ENCODE measurements at regions not wholly inside any gene's neighbourhood (a gene's known extent, or its start where the extent isn't known, plus 50 kb on each side); places are given as distances from the start of the nearest gene placed in this dataset.

DNA sequence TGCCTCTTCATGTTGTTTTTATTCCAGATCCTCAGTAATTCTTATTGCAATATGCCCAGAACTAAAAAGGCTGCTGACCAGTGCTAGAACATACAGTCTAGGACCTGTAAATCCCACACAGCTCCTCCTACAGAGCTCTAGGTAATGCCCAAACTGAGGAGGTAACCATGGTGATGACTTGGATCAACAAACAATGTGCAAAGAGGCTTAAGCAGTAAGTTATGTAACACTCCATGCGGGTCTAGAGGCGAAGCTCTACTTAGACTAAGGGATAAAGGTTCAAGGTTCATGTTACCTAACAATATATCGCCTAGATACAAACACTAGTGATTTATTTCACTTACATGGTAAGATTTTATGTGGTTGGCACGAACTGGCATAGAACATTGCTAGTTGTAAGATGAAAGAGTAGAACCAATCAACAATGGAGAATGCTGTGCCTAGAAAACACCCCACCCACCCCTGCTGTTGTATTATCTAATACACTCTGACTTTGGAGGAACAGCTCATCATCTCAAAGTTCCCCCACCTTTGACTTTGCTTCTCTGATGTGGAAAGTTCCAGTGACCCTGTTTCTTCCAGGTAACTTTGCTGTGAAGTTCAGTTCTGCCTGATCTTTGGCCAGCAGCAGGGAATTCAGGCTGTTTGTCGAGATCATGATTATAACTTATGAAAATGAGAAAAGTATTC lies 242.4 kb downstream of the ALDH8A1 start:
- peak in 1 of 2 donors; percentile 12 for DNase-seq

DNA sequence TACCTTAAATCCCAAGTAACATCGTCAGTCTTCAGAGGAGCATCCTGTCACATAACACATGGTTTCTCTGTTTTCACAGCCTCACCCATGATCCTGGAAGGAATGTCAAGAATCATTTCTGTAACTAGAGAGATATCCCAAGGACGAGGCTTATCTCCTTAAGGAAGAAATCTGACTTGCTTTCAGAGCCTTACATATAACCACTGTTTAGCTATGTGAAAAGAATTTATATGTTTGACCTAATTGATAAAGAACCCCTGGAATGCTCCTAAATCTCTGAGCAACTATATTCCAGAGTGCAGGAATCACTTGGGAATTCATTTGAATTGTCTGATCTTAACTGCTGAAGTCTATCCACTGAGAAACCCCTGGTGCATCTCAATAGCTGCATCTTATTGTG lies 243.1 kb downstream of the ALDH8A1 start:
- no peak for DNase-seq

- DNase-seq, result no peak
Observed at GRCh38 chr6:134706153-134706552, 243.7 kb downstream of the ALDH8A1 start.

DNA sequence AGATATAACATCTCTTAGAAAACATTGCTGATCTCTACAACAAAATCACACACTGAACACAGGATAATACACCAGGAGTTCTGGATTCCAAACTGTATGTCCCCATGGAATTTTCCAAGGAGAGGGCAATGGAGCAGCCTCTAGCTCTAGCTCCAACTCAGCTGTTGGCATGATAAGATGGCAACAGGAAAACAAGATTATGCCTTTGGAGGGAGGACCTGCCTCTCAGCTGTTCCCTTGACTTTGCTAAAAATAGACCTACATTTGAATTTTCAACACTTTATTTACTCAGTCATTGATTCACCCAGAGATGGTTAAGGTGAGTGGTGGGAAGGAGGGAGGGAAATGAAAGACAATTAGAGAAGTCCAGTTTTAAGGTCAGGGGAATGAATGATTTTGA lies 246.7 kb downstream of the ALDH8A1 start:
- DNase-seq, result no peak

GRCh38 chr6:134702279-134702678 lies 247.6 kb downstream of the ALDH8A1 start:
- DNase-seq, result no peak

DNA sequence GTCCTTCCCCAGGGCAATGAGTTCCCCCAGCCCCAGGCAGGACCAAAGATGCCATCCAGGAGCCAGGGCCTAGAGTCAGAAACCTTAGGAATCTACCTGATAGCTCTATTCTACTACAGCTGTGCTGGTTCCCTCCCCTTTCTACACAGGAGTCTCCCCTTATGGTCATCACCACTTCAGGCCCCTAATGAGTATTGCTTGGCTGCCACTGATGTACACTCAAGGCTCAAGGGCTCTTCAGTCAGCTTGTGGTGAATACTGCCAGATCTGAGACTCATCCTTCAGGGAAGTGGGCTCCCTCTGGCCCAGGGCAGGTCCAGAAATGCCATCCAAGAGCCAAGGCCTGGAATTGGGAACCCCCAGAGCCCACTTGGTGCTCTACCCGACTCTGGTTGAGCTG lies 248.6 kb downstream of the ALDH8A1 start:
- no peak for DNase-seq

DNA sequence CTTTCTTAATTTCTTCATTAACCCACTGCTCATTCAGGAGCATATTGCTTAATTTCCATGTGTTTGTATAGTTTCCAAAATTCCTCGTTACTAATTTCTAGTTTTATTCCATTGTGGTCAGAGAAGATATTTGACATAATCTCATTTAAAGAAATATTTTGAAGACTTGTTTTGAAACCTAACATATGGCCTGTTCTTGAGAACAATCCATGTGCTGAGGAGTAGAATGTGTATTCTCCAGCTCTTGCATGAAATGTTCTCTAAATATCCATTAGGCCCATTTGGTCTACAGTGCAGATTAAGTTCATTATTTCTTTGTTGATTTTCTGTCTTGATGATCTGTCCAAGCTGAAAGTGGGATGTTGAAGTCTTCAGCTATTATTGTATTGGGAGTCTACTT lies 251.7 kb downstream of the ALDH8A1 start:
- DNase-seq, result no peak

DNA sequence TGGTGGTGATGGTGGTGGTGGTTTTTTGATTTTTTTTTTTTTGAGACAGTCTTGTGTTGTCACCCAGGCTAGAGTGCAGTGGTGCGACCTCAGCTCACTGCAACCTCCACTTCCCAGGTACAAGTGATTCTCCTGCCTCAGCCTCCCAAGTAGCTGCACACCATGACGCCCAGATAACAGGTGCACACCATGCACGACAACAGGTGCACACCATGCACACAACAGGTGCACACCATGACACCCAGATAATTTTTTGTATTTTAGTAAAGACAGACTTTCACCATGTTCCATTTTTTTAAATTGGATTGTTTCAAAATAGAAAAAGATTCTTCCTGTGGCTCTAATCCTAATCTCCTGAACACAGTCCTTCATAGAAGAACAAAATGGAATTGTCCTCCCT lies 257.9 kb downstream of the ALDH8A1 start:
- DNase-seq, result no peak

DNA sequence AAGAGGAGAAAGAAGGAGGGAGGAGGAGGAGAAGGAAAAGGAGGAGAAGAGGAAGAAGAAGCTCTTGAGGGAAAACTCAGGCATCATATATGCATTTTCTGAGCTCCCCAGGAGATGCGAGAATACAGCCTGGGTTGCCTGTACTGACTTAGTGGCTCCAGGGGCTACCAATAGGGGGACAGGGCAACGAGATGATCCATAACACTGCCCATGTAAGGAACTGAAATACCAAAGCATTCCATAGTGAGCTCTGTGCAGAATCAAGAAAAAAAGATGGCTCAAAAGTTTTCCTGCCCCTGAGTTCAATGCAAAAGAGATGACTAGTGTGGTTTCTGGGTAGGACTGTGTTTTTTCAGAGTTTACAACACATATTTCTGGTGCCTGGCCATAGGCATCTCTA lies 258.7 kb downstream of the ALDH8A1 start:
- DNase-seq, result no peak

DNA sequence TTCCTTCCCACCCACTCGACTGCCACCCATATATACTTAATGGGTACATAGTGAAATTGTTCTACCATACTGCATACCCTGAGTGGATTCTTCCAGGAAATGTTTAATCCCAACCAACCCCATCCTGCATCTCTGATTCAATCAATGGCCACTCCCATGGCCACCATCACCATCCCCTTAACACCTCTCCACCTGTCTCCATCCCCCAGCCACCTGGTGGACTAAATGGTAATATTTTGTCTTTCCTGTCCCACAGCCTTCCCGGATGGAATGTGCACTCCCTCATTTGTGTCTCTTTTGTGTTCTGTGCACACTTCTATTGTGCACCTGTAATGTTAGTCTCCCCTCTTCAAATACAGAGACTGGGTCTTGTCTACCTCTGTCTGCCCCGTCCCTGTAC lies 259.9 kb downstream of the ALDH8A1 start:
- DNase-seq, result no peak

- DNase-seq, result no peak
Observed at GRCh38 chr6:134689641-134690040, 260.3 kb downstream of the ALDH8A1 start.

DNA sequence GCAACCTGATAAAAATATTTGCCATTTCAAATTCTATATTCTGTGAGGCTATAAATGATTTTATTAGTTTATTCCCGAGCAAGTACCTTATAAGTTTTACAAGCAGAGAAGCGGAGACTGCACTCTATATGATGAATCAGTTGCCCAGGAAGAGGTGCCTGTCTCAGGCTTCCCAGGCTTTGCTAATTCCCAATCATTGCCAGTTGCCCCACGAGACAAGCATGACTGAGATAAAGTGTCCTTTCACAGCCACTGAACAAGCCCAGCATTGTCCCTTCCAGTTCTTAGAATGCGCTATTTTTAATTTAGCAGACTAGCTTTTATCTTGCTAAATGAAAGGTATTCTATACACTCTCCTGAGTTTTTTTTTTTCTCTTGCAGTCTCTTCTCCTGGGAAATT lies 260.7 kb downstream of the ALDH8A1 start:
- no peak for DNase-seq

- no peak for DNase-seq
Observed at GRCh38 chr6:134686071-134686470, 263.8 kb downstream of the ALDH8A1 start.

GRCh38 chr6:134684423-134684795 lies 265.5 kb downstream of the ALDH8A1 start:
- no peak for DNase-seq

GRCh38 chr6:134683783-134684422 lies 266.0 kb downstream of the ALDH8A1 start:
- no peak for DNase-seq

DNA sequence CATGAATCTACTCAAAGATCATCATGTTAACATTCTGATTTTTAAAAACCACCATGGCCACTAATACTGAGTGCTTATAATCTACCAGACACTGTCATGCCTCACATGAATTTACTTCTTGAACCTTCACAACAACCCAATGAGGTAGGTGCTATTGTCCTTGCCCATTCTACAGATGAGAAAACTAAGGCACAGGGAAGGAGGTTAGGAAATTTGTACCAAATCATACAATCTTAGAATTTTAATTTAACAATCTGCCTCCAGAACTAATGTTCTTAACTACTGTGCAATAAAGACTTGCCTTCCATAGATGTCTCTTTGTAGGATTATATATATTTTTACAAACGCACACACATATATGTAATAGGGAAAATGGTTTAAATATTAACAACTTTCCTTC lies 269.5 kb downstream of the ALDH8A1 start:
- DNase-seq, result no peak

GRCh38 chr6:134680021-134680420 lies 269.9 kb downstream of the ALDH8A1 start:
- DNase-seq, result no peak

DNA sequence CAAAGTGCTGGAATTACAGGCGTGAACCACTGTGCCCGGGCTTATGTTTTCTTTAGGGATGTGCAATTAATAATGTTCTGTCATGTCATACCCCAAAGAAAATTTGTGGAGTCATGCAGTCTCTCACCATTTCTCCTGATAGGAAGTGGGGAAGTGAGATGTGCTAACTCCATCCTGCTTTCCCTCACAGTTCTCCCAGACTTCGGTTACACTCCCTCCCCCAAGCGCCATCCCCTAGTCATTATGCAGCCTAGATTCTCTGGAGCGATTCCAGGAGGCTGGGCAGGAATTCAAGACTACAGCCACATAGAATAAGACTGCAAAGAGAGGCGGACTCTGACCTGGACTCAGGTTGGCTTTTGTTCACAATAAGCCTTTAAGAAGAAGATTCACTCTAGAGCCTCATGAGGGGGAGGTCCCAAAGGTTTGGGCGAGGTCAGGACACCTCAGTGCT lies 271.4 kb downstream of the ALDH8A1 start:
- DNase-seq, result no peak

DNA sequence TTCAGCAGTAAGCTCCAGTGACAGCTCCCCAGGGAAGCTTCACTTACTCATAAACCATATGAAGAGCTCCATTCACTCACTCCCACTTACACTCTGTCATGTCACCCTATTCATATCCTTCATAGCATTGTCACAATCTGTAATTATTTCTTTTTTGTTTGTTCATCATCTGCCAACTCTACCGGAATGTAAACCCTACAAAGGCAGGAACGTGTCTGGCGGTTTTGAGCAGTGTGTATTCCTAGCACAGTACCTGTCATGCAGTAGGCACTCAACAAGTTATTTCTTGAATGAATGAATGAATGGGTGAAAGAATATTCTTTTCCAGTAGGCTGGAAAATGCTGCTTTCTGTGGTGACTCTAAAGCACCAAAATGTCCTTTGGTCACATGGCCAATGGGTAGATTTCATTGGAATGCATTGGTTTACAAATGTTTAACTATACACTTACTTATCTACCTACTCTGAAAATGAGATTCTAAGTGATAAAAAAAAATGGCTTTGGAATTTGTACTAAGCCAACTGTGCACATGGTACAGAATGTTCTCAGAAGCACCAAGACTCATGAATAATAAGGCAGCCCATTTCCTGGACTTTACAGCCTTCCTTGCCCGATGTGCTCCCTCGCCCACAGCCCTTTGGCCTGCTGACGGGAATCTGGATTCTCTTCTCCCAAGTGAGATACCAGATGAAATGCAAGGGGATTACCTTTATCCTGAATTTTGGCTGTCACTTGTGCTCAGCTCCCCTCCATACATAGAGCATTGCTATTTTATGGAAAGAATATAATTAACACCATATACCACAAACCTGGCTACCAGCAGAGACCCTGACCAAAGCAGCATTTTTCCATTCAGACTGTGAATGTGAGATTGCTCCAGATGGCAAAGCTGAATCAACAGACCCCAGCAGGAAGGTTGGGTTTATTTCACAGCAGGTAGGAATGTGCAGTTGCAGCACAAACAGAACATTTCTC lies 273.3 kb downstream of the ALDH8A1 start:
- no peak for DNase-seq

- DNase-seq, result no peak
Observed at GRCh38 chr6:134675110-134676054, 274.5 kb downstream of the ALDH8A1 start.

GRCh38 chr6:134674562-134674961 lies 275.3 kb downstream of the ALDH8A1 start:
- no peak for DNase-seq

GRCh38 chr6:134669485-134669884 lies 280.4 kb downstream of the ALDH8A1 start:
- DNase-seq, result no peak
